Activated B cell treated with CpG ODN at 0.5 μM for 24 hours (primary cell): ENCODE measurements at regions not wholly inside any gene's neighbourhood (a gene's known extent, or its start where the extent isn't known, plus 50 kb on each side); places are given as distances from the start of the nearest gene placed in this dataset.

Source experiments
- ATAC-seq: fragments of 200-7000 bp; cut with Tn5 transposase; one replicate; pipeline ENCODE4 v1.10.0; 2021; ENCODE audit warnings: low read depth, mild to moderate bottlenecking, moderate library complexity
- CTCF ChIA-PET: fragments of 350-600 bp; sonication (Branson Sonifier 250); formaldehyde crosslinking; loops from one replicate; lab custom pipeline; 2021; ENCODE audit warnings: antibody characterized with exemption; lab: Charles Lee
- POLR2A ChIA-PET: fragments of 350-600 bp; sonication (Branson Sonifier 250); formaldehyde crosslinking; loops from one replicate; lab custom pipeline; 2021; ENCODE audit warnings: antibody characterized with exemption; lab: Charles Lee
- DNase-seq: peaks from one replicate; pipeline ENCODE4 v3.0.0; 2022
- H3K27ac Mint-ChIP-seq: one replicate; pipeline ENCODE4 v1.8.0; 2020; ENCODE audit warnings: mixed read lengths
- H3K27me3 Mint-ChIP-seq: one replicate; pipeline ENCODE4 v1.8.0; 2021; ENCODE audit warnings: mixed read lengths
- H3K36me3 Mint-ChIP-seq: one replicate; pipeline ENCODE4 v1.8.0; 2021; ENCODE audit warnings: low read depth, mixed read lengths
- H3K4me1 Mint-ChIP-seq: one replicate; pipeline ENCODE4 v1.8.0; 2021; ENCODE audit warnings: mixed read lengths
- H3K4me3 Mint-ChIP-seq: one replicate; pipeline ENCODE4 v1.8.0; 2020; ENCODE audit warnings: mild to moderate bottlenecking, mixed read lengths
- H3K9me3 Mint-ChIP-seq: one replicate; pipeline ENCODE4 v1.8.0; 2020; ENCODE audit warnings: mixed read lengths
- intact Hi-C: fragments of 100-400 bp; cut with micrococcal nuclease; formaldehyde crosslinking; loops from one replicate; pipeline ENCODE4 v1.15.1; 2024
- TF ChIP-seq, protein P1 (sequence below): fragments of 200-600 bp; IDR thresholded peaks from one replicate; pipeline ENCODE4 v1.8.0; 2022; ENCODE audit warnings: antibody characterized with exemption, mild to moderate bottlenecking

DNA sequence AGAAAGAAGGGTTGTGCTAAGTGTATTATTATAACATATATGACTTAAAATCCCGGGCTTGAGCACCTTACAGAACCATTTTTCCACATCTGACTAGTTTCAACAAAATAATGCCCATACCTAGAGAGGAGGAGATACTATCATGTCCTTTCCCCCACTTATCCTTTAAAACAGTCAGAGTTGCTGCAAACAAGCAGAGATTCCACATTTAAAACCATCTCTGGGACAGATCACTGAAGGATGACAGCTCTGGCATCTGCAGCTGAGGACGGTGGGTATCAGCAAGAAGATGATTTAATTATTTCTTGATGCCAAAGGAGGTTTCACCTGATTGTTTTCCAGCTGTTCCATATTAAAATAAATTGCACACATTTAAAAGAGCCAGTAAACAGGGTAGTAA lies 328.0 kb upstream of the TMTC1 start:
- Mint-ChIP-seq H3K27me3 (no peaks in the 10 kb centered on the region), H3K36me3 (no peaks in the 10 kb centered on the region), H3K27ac (no peak overlapping the region), H3K9me3 (peaks cover 7% of the 10 kb centered on the region), H3K4me1 (no peaks in the 10 kb centered on the region), H3K4me3 (no peak overlapping the region)
- DNase-seq (no peak), ATAC-seq (no peak)
- intact Hi-C loops = no loop called here
- CTCF ChIA-PET = no interaction called here
- TF ChIP-seq, protein P1, sequence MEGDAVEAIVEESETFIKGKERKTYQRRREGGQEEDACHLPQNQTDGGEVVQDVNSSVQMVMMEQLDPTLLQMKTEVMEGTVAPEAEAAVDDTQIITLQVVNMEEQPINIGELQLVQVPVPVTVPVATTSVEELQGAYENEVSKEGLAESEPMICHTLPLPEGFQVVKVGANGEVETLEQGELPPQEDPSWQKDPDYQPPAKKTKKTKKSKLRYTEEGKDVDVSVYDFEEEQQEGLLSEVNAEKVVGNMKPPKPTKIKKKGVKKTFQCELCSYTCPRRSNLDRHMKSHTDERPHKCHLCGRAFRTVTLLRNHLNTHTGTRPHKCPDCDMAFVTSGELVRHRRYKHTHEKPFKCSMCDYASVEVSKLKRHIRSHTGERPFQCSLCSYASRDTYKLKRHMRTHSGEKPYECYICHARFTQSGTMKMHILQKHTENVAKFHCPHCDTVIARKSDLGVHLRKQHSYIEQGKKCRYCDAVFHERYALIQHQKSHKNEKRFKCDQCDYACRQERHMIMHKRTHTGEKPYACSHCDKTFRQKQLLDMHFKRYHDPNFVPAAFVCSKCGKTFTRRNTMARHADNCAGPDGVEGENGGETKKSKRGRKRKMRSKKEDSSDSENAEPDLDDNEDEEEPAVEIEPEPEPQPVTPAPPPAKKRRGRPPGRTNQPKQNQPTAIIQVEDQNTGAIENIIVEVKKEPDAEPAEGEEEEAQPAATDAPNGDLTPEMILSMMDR = no peak
- POLR2A ChIA-PET = no interaction called here

- H3K4me1 Mint-ChIP-seq = no peaks in the 10 kb centered on the region
- H3K4me3 Mint-ChIP-seq = no peak overlapping the region
- TF ChIP-seq, protein P1 = no peak
- no peaks in the 10 kb centered on the region for H3K27me3 Mint-ChIP-seq
- intact Hi-C loops = no loop called here
- CTCF ChIA-PET = no interaction called here
- H3K27ac Mint-ChIP-seq = no peak overlapping the region
- no peak for ATAC-seq
- H3K36me3 Mint-ChIP-seq = no peaks in the 10 kb centered on the region
- no peak for DNase-seq
- H3K9me3 Mint-ChIP-seq = peaks cover 7% of the 10 kb centered on the region
- POLR2A ChIA-PET = no interaction called here
These were observed 327.3 kb upstream of the TMTC1 start for GRCh38 chr12:30110958-30111586.

- no peak overlapping the region for H3K4me3 Mint-ChIP-seq
- peaks cover 7% of the 10 kb centered on the region for H3K9me3 Mint-ChIP-seq
- no peaks in the 10 kb centered on the region for H3K27me3 Mint-ChIP-seq
- ATAC-seq (no peak), DNase-seq (no peak)
- no peaks in the 10 kb centered on the region for H3K36me3 Mint-ChIP-seq
- TF ChIP-seq, protein P1 = no peak
- CTCF ChIA-PET = no interaction called here
- no peaks in the 10 kb centered on the region for H3K4me1 Mint-ChIP-seq
- POLR2A ChIA-PET = no interaction called here
- intact Hi-C loops = no loop called here
- H3K27ac Mint-ChIP-seq = no peak overlapping the region
These were observed 326.8 kb upstream of the TMTC1 start for GRCh38 chr12:30110498-30110897.

DNA sequence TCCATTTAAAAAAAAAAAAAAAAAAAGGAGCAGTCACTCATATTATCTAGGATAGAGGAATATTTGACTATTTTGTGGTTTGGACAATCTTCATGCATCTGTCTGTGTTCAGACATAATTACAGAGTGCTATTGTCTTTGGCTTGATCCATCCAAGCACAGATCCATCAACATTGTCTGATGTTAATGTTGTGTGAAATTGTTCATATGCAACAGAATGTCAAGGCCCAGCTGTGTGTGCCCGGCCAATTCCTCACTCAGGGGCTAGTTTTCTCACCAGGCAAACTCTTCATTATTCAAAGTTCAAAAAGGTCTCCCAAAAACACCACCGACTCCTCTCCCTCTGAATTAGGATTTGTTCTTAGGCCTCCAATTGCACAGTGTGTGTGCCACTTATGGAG lies 324.9 kb upstream of the TMTC1 start:
- CTCF ChIA-PET = no interaction called here

GRCh38 chr12:30106204-30106965 lies 322.6 kb upstream of the TMTC1 start:
- TF ChIP-seq, protein P1 = no peak
- CTCF ChIA-PET = no interaction called here
- no peak for DNase-seq
- ATAC-seq = no peak
- Mint-ChIP-seq H3K27ac (no peak overlapping the region), H3K4me3 (no peak overlapping the region), H3K27me3 (no peaks in the 10 kb centered on the region), H3K36me3 (no peaks in the 10 kb centered on the region), H3K4me1 (no peaks in the 10 kb centered on the region), H3K9me3 (peaks cover 7% of the 10 kb centered on the region)
- POLR2A ChIA-PET = no interaction called here
- intact Hi-C loops = no loop called here

More for the DNA sequence above, 324.9 kb upstream of the TMTC1 start:
- Mint-ChIP-seq H3K4me3 (no peak overlapping the region), H3K27me3 (no peaks in the 10 kb centered on the region), H3K36me3 (no peaks in the 10 kb centered on the region), H3K4me1 (no peaks in the 10 kb centered on the region), H3K9me3 (peaks cover 7% of the 10 kb centered on the region), H3K27ac (no peak overlapping the region)
- TF ChIP-seq, protein P1 = no peak
- POLR2A ChIA-PET = no interaction called here
- no peak for ATAC-seq
- intact Hi-C loops = no loop called here
- DNase-seq = no peak
